Right lobe of liver (tissue), 6 donors: ENCODE measurements at regions not wholly inside any gene's neighbourhood (a gene's known extent, or its start where the extent isn't known, plus 50 kb on each side); places are given as distances from the start of the nearest gene placed in this dataset.

ENCODE experiments used
- ATAC-seq, 4 donors: fragments of 200-7000 bp; cut with Tn5 transposase; one replicate each; pipeline ENCODE4 v1.9.1; 2020; ENCODE audit warnings: mild to moderate bottlenecking in 4 of 4, moderate library complexity in 4 of 4
- DNase-seq, 3 donors: peaks; one replicate each; pipeline ENCODE4 v3.0.0-alpha.2; 2020
- H3K27ac ChIP-seq, 3 donors: fragments of 200-600 bp; one replicate each; pipeline ENCODE4 v1.8.0; 2022
- H3K27me3 ChIP-seq, 2 donors: fragments of 200-600 bp; one replicate each; pipeline ENCODE4 v1.8.0; 2022
- H3K36me3 ChIP-seq, 4 donors: fragments of 200-600 bp; sonication (generic) in 1 of 4; one replicate each; pipeline versions ENCODE4 v1.5.1 to v1.8.0; 2017 to 2022; ENCODE audit warnings: control low read depth in 1 of 4
- H3K4me1 ChIP-seq, 4 donors: fragments of 200-600 bp; sonication (generic) in 1 of 4; one replicate each; pipeline versions ENCODE4 v1.5.1 to v1.8.0; 2017 to 2022; ENCODE audit warnings: control low read depth in 1 of 4
- H3K4me3 ChIP-seq, 3 donors: fragments of 200-600 bp; one replicate each; pipeline ENCODE4 v1.8.0; 2022
- H3K9me3 ChIP-seq, 4 donors: fragments of 200-600 bp; sonication (generic) in 1 of 4; one replicate each; pipeline versions ENCODE4 v1.5.1 to v1.8.0; 2017 to 2022; ENCODE audit warnings: control low read depth in 1 of 4
- CTCF ChIP-seq, 4 donors: fragments of 200-600 bp in 3 of 4; fragments of 450-650 bp in 1 of 4; IDR thresholded peaks; one replicate each; pipeline versions ENCODE4 v1.5.1 to v1.8.0; 2016 to 2022; ENCODE audit warnings: antibody characterized with exemption in 4 of 4, mild to moderate bottlenecking in 2 of 4
- POLR2A ChIP-seq: fragments of 450-650 bp; IDR thresholded peaks from one replicate; pipeline ENCODE4 v1.6.1; 2017; ENCODE audit warnings: antibody characterized with exemption, mild to moderate bottlenecking
- WGBS: methylation state at CpG from one replicate; pipeline ENCODE4 v1.1.6; 2018; ENCODE audit warnings: low coverage, low lambda C conversion rate; ENCODE audit not compliant: insufficient coverage; ENCODE audit errors: missing lambda C conversion rate; 5-methylcytosine and 5-hydroxymethylcytosine counted together
- intact Hi-C, 2 donors: fragments of 100-400 bp; cut with DNase I; formaldehyde crosslinking; loops; one replicate each; pipeline versions ENCODE4 v1.11.2 to v1.14.1; 2022
- donor health status: DM: no; HTN: yes; CAD: no.
- donor health status: DM: no; HTN: no; CAD: no.
- donor health status: DM: no; HTN: no; CAD: no.
- donor health status: DM: no; HTN: yes; CAD: no.
- donor health status: DM: no; HTN: yes; CAD: no.

GRCh38 chr5:2489306-2489705 lies 262.2 kb downstream of the IRX2 start:
- ATAC-seq (no peak), DNase-seq (no peak)
- Histone ChIP-seq H3K27ac (no peak overlapping the region), H3K9me3 (no peaks in the 10 kb centered on the region), H3K4me1 (no peaks in the 10 kb centered on the region), H3K27me3 (no peaks in the 10 kb centered on the region), H3K36me3 (no peaks in the 10 kb centered on the region), H3K4me3 (no peak overlapping the region)
- intact Hi-C loops: no loop called here
- TF ChIP-seq POLR2A (no peak), CTCF (IDR thresholded peaks at IDR 0.05) (no peak)
- 69% methylated on average over 10 of the region's 10 CpGs for WGBS

GRCh38 chr5:2488593-2488992 lies 262.9 kb downstream of the IRX2 start:
- Histone ChIP-seq H3K27me3 (no peaks in the 10 kb centered on the region), H3K36me3 (no peaks in the 10 kb centered on the region), H3K4me3 (no peak overlapping the region), H3K27ac (no peak overlapping the region), H3K4me1 (no peaks in the 10 kb centered on the region), H3K9me3 (peaks cover 0 to under 1% (median 0%) of the 10 kb centered on the region in 4 donors)
- ATAC-seq: no peak
- WGBS: 49% methylated on average over 5 of the region's 9 CpGs
- TF ChIP-seq POLR2A (no peak), CTCF (IDR thresholded peaks at IDR 0.05) (no peak)
- DNase-seq: no peak
- intact Hi-C loops: no loop called here

- H3K4me1 ChIP-seq: no peaks in the 10 kb centered on the region
- 52% methylated on average over 2 of the region's 2 CpGs for WGBS
- intact Hi-C loops: no loop called here
Measured at GRCh38 chr5:2487152-2487763, 264.2 kb downstream of the IRX2 start.

GRCh38 chr5:2486373-2486772 lies 265.1 kb downstream of the IRX2 start:
- Histone ChIP-seq H3K36me3 (no peaks in the 10 kb centered on the region), H3K4me3 (no peak overlapping the region), H3K27ac (no peak overlapping the region), H3K27me3 (no peaks in the 10 kb centered on the region), H3K9me3 (peaks cover 0 to 3% (median 0%) of the 10 kb centered on the region in 4 donors), H3K4me1 (no peaks in the 10 kb centered on the region)
- intact Hi-C loops: no loop called here
- ATAC-seq: no peak
- TF ChIP-seq POLR2A (no peak), CTCF (IDR thresholded peaks at IDR 0.05) (no peak)
- DNase-seq: no peak
- WGBS: 18% methylated on average over 2 of the region's 2 CpGs

More at GRCh38 chr5:2487152-2487763, 264.2 kb downstream of the IRX2 start:
- DNase-seq (no peak), ATAC-seq (no peak)
- TF ChIP-seq CTCF (IDR thresholded peaks at IDR 0.05): no peak
- no peak for TF ChIP-seq POLR2A
- H3K36me3 ChIP-seq: no peaks in the 10 kb centered on the region
- H3K27me3 ChIP-seq: no peaks in the 10 kb centered on the region
- H3K9me3 ChIP-seq: peaks cover 0 to 3% (median 0%) of the 10 kb centered on the region in 4 donors
- no peak overlapping the region for H3K4me3 ChIP-seq
- H3K27ac ChIP-seq: no peak overlapping the region

GRCh38 chr5:2482778-2483177 lies 268.7 kb downstream of the IRX2 start:
- ATAC-seq: no peak

More at GRCh38 chr5:2482778-2483177, 268.7 kb downstream of the IRX2 start:
- Histone ChIP-seq H3K36me3 (no peaks in the 10 kb centered on the region), H3K9me3 (peaks cover 0 to 3% (median 0%) of the 10 kb centered on the region in 4 donors), H3K27ac (no peak overlapping the region), H3K4me3 (no peak overlapping the region), H3K27me3 (no peaks in the 10 kb centered on the region), H3K4me1 (no peaks in the 10 kb centered on the region)
- no peak for DNase-seq
- intact Hi-C loops: no loop called here
- TF ChIP-seq POLR2A (no peak), CTCF (IDR thresholded peaks at IDR 0.05) (no peak)
